Transverse colon (tissue), 4 donors: ENCODE measurements at regions not wholly inside any gene's neighbourhood (a gene's known extent, or its start where the extent isn't known, plus 50 kb on each side); places are given as distances from the start of the nearest gene placed in this dataset.

Source experiments
- DNase-seq: peaks from one replicate; pipeline ENCODE4 v3.0.0-alpha.2; 2019
- H3K27ac ChIP-seq, 4 donors: fragments of 200-600 bp; sonication (generic); 2 replicates each; pipeline ENCODE4 v1.5.1; 2016 to 2018; ENCODE audit warnings: inconsistent platforms in 4 of 4
- H3K27me3 ChIP-seq: fragments of 200-600 bp; sonication (generic); 2 replicates; pipeline ENCODE4 v1.5.1; 2017; ENCODE audit warnings: inconsistent platforms
- H3K36me3 ChIP-seq, 4 donors: fragments of 200-600 bp; sonication (generic); 2 replicates each; pipeline ENCODE4 v1.5.1; 2017 to 2019; ENCODE audit warnings: inconsistent platforms in 4 of 4
- H3K4me1 ChIP-seq, 4 donors: fragments of 200-600 bp; sonication (generic); 2 replicates each; pipeline ENCODE4 v1.5.1; 2017 to 2020; ENCODE audit warnings: inconsistent platforms in 4 of 4
- H3K4me3 ChIP-seq, 4 donors: fragments of 200-600 bp; sonication (generic); 1 replicate in 1 of 4; 2 replicates in 3 of 4; pipeline versions ENCODE4 v1.5.1 to v1.6.1; 2017 to 2019; ENCODE audit warnings: inconsistent platforms in 4 of 4
- H3K9me3 ChIP-seq, 2 donors: fragments of 200-600 bp; sonication (generic); 2 replicates each; pipeline ENCODE4 v1.5.1; 2017 to 2019; ENCODE audit warnings: inconsistent platforms in 2 of 2
- CTCF ChIP-seq, 5 experiments: fragments of 200-600 bp in 3 of 5; fragments of 450-650 bp in 2 of 5; sonication (generic) in 3 of 5; IDR thresholded peaks; 1 replicate in 2 of 5; 2 replicates in 3 of 5; pipeline ENCODE4 v1.5.1; 2016 to 2017; ENCODE audit warnings: antibody characterized with exemption in 5 of 5, inconsistent platforms in 3 of 5, mild to moderate bottlenecking in 2 of 5, moderate library complexity in 1 of 5
- EP300 ChIP-seq: sonication (generic); formaldehyde crosslinking; IDR thresholded peaks from one replicate; pipeline ENCODE4 v1.6.1; 2017; ENCODE audit warnings: antibody characterized with exemption, low read depth
- POLR2A ChIP-seq: fragments of 450-650 bp; IDR thresholded peaks from one replicate; pipeline ENCODE4 v1.6.1; 2016; ENCODE audit warnings: antibody characterized with exemption, mild to moderate bottlenecking, moderate library complexity
- POLR2AphosphoS5 ChIP-seq, 3 donors: sonication (generic); formaldehyde crosslinking; IDR thresholded peaks; one replicate each; pipeline ENCODE4 v1.6.1; 2016; ENCODE audit warnings: antibody characterized with exemption in 3 of 3
- WGBS, 2 donors: methylation state at CpG; one replicate each; pipeline ENCODE4 v1.1.5; 2018; ENCODE audit warnings: low coverage in 1 of 2; 5-methylcytosine and 5-hydroxymethylcytosine counted together
- in situ Hi-C, 4 donors: fragments of 200-750 bp; cut with MboI; loops; one replicate each; pipeline versions ENCODE4 v1.15.0 to v1.15.1; 2017; ENCODE audit warnings: low sequenced_read_pairs in 3 of 4, low pct_ligation_motif_present in 1 of 4, low pct_unique_long_range_greater_than_20kb in 1 of 4
- intact Hi-C: fragments of 100-400 bp; cut with DNase I; formaldehyde crosslinking; loops from one replicate; pipeline ENCODE4 v1.15.1; 2023; ENCODE audit warnings: low total_unique reads

DNA sequence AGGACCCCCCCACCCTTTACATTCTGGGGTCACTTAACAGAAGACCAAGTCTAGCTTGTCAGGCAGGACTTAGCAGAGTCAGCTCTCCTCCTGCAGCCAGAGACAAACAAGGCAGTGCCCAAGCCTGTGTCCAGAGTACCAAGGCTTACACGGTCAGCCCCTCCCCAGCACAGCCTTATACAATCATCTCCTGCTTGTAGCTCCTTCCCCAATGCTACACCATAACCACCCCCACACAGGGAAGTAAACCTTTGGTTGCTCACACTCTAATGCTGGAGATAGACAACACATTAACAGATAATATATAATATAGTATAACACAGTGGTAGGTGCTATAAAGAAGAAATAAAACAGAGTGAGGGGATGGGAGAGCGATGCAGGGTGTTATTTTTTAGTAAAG lies 175.4 kb upstream of the PWP1 start:
- in situ Hi-C loops, result no loop called here
- TF ChIP-seq POLR2AphosphoS5 (IDR thresholded peaks at IDR 0.05) (no peak), EP300 (no peak), POLR2A (no peak), CTCF (IDR thresholded peaks at IDR 0.05) (no peak)

DNA sequence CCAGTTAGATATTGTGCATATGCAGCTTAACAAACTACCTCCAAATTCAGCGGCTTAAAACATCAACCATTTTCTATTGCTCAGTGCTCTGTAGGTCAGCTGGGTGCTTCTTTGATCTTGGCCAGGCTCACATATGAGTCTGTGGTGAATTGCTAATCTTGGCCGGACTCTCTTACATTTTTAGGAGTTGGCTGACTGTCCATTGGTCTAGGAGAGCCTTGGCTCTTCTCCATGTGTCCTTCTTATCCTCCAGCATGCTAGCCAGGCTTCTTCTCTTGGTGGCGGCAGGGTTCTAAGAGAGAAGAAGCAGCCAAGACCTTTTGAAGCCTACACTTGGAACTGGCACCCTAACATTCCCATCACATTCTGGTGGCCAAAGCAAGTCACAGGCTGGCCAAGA lies 174.3 kb upstream of the PWP1 start:
- 80% methylated on average over 3 of the region's 3 CpGs; no CpG with 5 or more reads in 1 of the 2 donors for WGBS, 2 donors
- no peak for TF ChIP-seq EP300
- TF ChIP-seq CTCF (IDR thresholded peaks at IDR 0.05), result no peak
- TF ChIP-seq POLR2A, result no peak
- TF ChIP-seq POLR2AphosphoS5 (IDR thresholded peaks at IDR 0.05), result no peak
- intact Hi-C loops, result no loop called here
- Histone ChIP-seq H3K9me3 (no peaks in the 10 kb centered on the region), H3K4me1 (no peaks in the 10 kb centered on the region), H3K4me3 (no peak overlapping the region), H3K27me3 (no peaks in the 10 kb centered on the region), H3K27ac (no peak overlapping the region), H3K36me3 (no peaks in the 10 kb centered on the region)
- in situ Hi-C loops, result no loop called here
- DNase-seq, result no peak

More for the DNA sequence above, 175.4 kb upstream of the PWP1 start:
- Histone ChIP-seq H3K4me3 (no peak overlapping the region), H3K9me3 (no peaks in the 10 kb centered on the region), H3K27me3 (no peaks in the 10 kb centered on the region), H3K27ac (no peak overlapping the region), H3K36me3 (no peaks in the 10 kb centered on the region), H3K4me1 (no peaks in the 10 kb centered on the region)
- DNase-seq, result no peak
- WGBS, 2 donors, result 65 to 83% methylated on average over 2 of the region's 2 CpGs
- intact Hi-C loops, result no loop called here

- H3K27me3 ChIP-seq, result no peaks in the 10 kb centered on the region
- no peaks in the 10 kb centered on the region for H3K4me1 ChIP-seq
- H3K9me3 ChIP-seq, result no peaks in the 10 kb centered on the region
- H3K4me3 ChIP-seq, result no peak overlapping the region
- no peak overlapping the region for H3K27ac ChIP-seq
- 17 to 66% methylated on average over 3 of the region's 3 CpGs for WGBS, 2 donors
- TF ChIP-seq EP300, result no peak
- no peak for TF ChIP-seq CTCF (IDR thresholded peaks at IDR 0.05)
- TF ChIP-seq POLR2A, result no peak
- TF ChIP-seq POLR2AphosphoS5 (IDR thresholded peaks at IDR 0.05), result no peak
- DNase-seq, result no peak
- in situ Hi-C loops (no loop called here), intact Hi-C loops (no loop called here)
- H3K36me3 ChIP-seq, result no peaks in the 10 kb centered on the region
Observed at GRCh38 chr12:107512391-107512790, 173.2 kb upstream of the PWP1 start.

DNA sequence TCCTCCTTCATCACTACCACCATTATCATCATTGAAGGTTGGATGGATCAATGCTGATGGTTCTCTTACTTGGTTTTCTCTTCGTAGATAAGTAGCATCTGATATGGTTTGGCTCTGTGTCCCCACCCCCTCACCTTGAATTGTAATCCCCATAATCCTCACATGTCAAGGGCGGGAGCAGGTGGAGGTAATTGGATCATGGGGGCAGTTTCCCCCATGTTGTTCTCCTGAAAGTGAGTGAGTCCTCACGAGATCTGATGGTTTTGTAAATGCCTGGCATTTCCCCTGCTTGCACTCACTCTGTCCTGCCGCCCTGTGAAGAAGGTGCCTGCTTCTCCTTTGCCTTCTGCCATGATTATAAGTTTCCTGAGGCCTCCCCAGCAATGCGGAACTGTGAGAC lies 172.4 kb upstream of the PWP1 start:
- WGBS, 2 donors, result 49 to 87% methylated on average over 3 to 5 of the region's 5 CpGs
- intact Hi-C loops, result no loop called here

More for the DNA sequence above, 172.4 kb upstream of the PWP1 start:
- no peak for TF ChIP-seq CTCF (IDR thresholded peaks at IDR 0.05)
- TF ChIP-seq POLR2A, result no peak
- no peak for TF ChIP-seq POLR2AphosphoS5 (IDR thresholded peaks at IDR 0.05)
- no peak for TF ChIP-seq EP300
- Histone ChIP-seq H3K4me1 (no peaks in the 10 kb centered on the region), H3K27ac (no peak overlapping the region), H3K27me3 (no peaks in the 10 kb centered on the region), H3K4me3 (no peak overlapping the region), H3K36me3 (no peaks in the 10 kb centered on the region), H3K9me3 (no peaks in the 10 kb centered on the region)
- in situ Hi-C loops, result no loop called here
- no peak for DNase-seq
